GM18499 (cell line): ENCODE measurements at regions not wholly inside any gene's neighbourhood (a gene's known extent, or its start where the extent isn't known, plus 50 kb on each side); places are given as distances from the start of the nearest gene placed in this dataset.
"Not testable (repeated sequence)": the region's sequence is repeated elsewhere in the genome, so short reads cannot be mapped to it uniquely, and the experiment has no call there.

Source experiments
- ATAC-seq: cut with Tn5 transposase; IDR thresholded peaks from one replicate; pipeline ENCODE4 v1.9.1; 2021; ENCODE audit warnings: moderate number of reproducible peaks; ENCODE audit not compliant: insufficient read depth, unreplicated experiment

GRCh38 chr14:48665077-48665784 lies 920.9 kb downstream of the RPS29 start:
- ATAC-seq: no peak

GRCh38 chr14:48643241-48643640 lies 942.9 kb downstream of the RPS29 start:
- no peak for ATAC-seq

GRCh38 chr14:48628870-48629269 lies 953.5 kb upstream of the MDGA2 start:
- ATAC-seq: no peak

GRCh38 chr14:48622980-48623379 lies 947.6 kb upstream of the MDGA2 start:
- ATAC-seq: no peak

GRCh38 chr14:48618057-48618456 lies 942.7 kb upstream of the MDGA2 start:
- no peak for ATAC-seq

- no peak for ATAC-seq
Observed at GRCh38 chr14:48616931-48617330, 941.5 kb upstream of the MDGA2 start.

- ATAC-seq: no peak
Observed at GRCh38 chr14:48615618-48616017, 940.2 kb upstream of the MDGA2 start.

GRCh38 chr14:48614003-48614402 lies 938.6 kb upstream of the MDGA2 start:
- no peak for ATAC-seq

GRCh38 chr14:48606960-48607359 lies 931.6 kb upstream of the MDGA2 start:
- ATAC-seq: not testable (repeated sequence)

GRCh38 chr14:48598458-48598857 lies 923.1 kb upstream of the MDGA2 start:
- ATAC-seq: no peak

- no peak for ATAC-seq
Observed at GRCh38 chr14:48586099-48586498, 910.7 kb upstream of the MDGA2 start.

- ATAC-seq: no peak
Observed at GRCh38 chr14:48584031-48584430, 908.6 kb upstream of the MDGA2 start.

GRCh38 chr14:48582938-48583337 lies 907.5 kb upstream of the MDGA2 start:
- ATAC-seq: no peak

- ATAC-seq: no peak
Observed at GRCh38 chr14:48580692-48581091, 905.3 kb upstream of the MDGA2 start.

GRCh38 chr14:48575772-48576171 lies 900.4 kb upstream of the MDGA2 start:
- ATAC-seq: no peak

- no peak for ATAC-seq
Observed at GRCh38 chr14:48568688-48569087, 893.3 kb upstream of the MDGA2 start.

GRCh38 chr14:48568252-48568651 lies 892.8 kb upstream of the MDGA2 start:
- ATAC-seq: no peak

GRCh38 chr14:48563489-48563888 lies 888.1 kb upstream of the MDGA2 start:
- ATAC-seq: no peak

GRCh38 chr14:48561438-48561837 lies 886.0 kb upstream of the MDGA2 start:
- ATAC-seq: not testable (repeated sequence)

- ATAC-seq: no peak
Observed at GRCh38 chr14:48560421-48560820, 885.0 kb upstream of the MDGA2 start.

- ATAC-seq: no peak
Observed at GRCh38 chr14:48553443-48553842, 878.0 kb upstream of the MDGA2 start.

GRCh38 chr14:48546996-48547395 lies 871.6 kb upstream of the MDGA2 start:
- ATAC-seq: no peak

GRCh38 chr14:48537600-48537999 lies 862.2 kb upstream of the MDGA2 start:
- ATAC-seq: no peak
